Lower lobe of right lung (tissue), 2 donors: ENCODE measurements at regions not wholly inside any gene's neighbourhood (a gene's known extent, or its start where the extent isn't known, plus 50 kb on each side); places are given as distances from the start of the nearest gene placed in this dataset.
"Not testable (repeated sequence)": the region's sequence is repeated elsewhere in the genome, so short reads cannot be mapped to it uniquely, and the experiment has no call there.

Experiments
- ATAC-seq, 2 donors: fragments of 200-7000 bp; cut with Tn5 transposase; one replicate each; pipeline ENCODE4 v1.9.1; 2020 to 2022; ENCODE audit warnings: mild to moderate bottlenecking in 2 of 2, moderate library complexity in 2 of 2
- DNase-seq: peaks from one replicate; pipeline ENCODE4 v3.0.0-alpha.2; 2020
- H3K27ac ChIP-seq: fragments of 200-600 bp; one replicate; pipeline ENCODE4 v1.8.0; 2022
- H3K27me3 ChIP-seq: fragments of 200-600 bp; one replicate; pipeline ENCODE4 v1.8.0; 2022; ENCODE audit warnings: low read depth
- H3K36me3 ChIP-seq: fragments of 200-600 bp; one replicate; pipeline ENCODE4 v1.8.0; 2022; ENCODE audit warnings: mild to moderate bottlenecking
- H3K4me1 ChIP-seq: fragments of 200-600 bp; one replicate; pipeline ENCODE4 v1.8.0; 2022
- H3K4me3 ChIP-seq: fragments of 200-600 bp; one replicate; pipeline ENCODE4 v1.8.0; 2022; ENCODE audit warnings: mild to moderate bottlenecking
- H3K9me3 ChIP-seq: fragments of 200-600 bp; one replicate; pipeline ENCODE4 v1.8.0; 2022
- CTCF ChIP-seq: fragments of 200-600 bp; IDR thresholded peaks from one replicate; pipeline ENCODE4 v1.8.0; 2022; ENCODE audit warnings: antibody characterized with exemption, mild to moderate bottlenecking
- intact Hi-C: fragments of 100-400 bp; cut with DNase I; formaldehyde crosslinking; loops from one replicate; pipeline ENCODE4 v1.11.0; 2022
- donor health status: DM: no; HTN: yes; CAD: no; lungs with severe emphysema.

DNA sequence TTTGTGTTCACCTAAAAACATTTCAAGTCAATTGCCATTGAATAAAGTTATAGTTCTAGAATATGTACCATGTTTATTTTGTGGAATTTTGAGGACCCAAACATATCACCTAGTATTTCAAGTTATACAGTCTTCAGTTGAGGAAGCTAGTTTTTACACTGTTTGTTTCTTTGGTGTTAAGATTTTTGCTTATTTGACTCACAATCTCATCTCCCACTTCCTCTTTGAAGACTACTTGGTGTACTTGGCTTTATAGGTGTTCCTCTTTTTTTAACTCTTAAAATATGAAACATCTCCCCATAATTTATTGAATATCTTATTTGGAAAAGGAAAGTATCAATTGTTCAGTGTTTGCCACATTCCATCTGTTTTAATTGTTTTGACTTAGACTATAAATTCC lies 675.4 kb downstream of the RAPGEF2 start:
- H3K9me3 ChIP-seq: no peaks in the 10 kb centered on the region
- H3K4me3 ChIP-seq: no peak overlapping the region
- H3K4me1 ChIP-seq: no peaks in the 10 kb centered on the region
- intact Hi-C loops: no loop called here
- DNase-seq: no peak
- H3K36me3 ChIP-seq: no peaks in the 10 kb centered on the region
- TF ChIP-seq CTCF: no peak
- ATAC-seq: no peak
- H3K27ac ChIP-seq: no peak overlapping the region
- no peaks in the 10 kb centered on the region for H3K27me3 ChIP-seq

- Histone ChIP-seq H3K4me3 (no peak overlapping the region), H3K27ac (no peak overlapping the region), H3K27me3 (no peaks in the 10 kb centered on the region), H3K4me1 (no peaks in the 10 kb centered on the region), H3K9me3 (no peaks in the 10 kb centered on the region), H3K36me3 (no peaks in the 10 kb centered on the region)
- no peak for TF ChIP-seq CTCF
- DNase-seq (no peak), ATAC-seq (no peak)
- intact Hi-C loops: no loop called here
These were observed 676.8 kb downstream of the RAPGEF2 start for GRCh38 chr4:159779716-159780115.

DNA sequence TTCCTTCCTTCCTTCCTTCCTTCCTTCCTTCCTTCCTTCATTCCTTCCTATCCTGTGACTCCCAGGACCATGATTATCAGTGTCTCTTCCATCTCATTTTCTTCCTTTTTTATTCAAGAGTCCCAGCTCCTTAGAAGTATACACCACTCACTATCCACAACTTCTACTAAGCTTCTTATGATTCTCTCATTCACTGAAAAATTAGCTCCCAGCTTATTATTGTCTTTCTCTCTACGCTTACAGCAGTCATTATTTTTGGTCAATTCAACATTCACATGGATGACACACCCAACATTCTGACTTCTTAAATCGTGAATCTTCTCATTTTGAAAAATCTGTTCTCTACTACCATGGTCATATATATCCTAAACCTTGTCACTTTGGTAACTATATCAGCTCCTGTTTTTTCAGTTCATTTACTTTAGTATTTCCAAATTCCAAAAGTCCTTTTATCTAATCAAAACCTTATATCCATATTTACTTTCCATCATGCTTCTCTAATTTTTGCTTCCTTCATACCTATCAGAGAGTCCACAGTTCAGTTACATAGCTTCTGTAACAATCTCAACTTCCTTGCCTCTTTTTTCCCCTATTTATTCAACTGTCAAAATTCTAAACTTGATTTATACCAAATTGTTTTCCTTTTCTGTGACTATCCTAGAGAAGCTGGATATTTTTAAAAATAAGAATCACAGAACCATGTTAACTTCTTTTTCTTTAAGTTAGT lies 677.5 kb downstream of the RAPGEF2 start:
- Histone ChIP-seq H3K27me3 (no peaks in the 10 kb centered on the region), H3K36me3 (no peaks in the 10 kb centered on the region), H3K27ac (no peak overlapping the region), H3K4me1 (no peaks in the 10 kb centered on the region), H3K4me3 (no peak overlapping the region), H3K9me3 (no peaks in the 10 kb centered on the region)
- no peak for DNase-seq
- intact Hi-C loops: no loop called here
- no peak for TF ChIP-seq CTCF
- ATAC-seq: no peak

- Histone ChIP-seq H3K27ac (no peak overlapping the region), H3K9me3 (no peaks in the 10 kb centered on the region), H3K36me3 (no peaks in the 10 kb centered on the region), H3K4me3 (no peak overlapping the region), H3K27me3 (no peaks in the 10 kb centered on the region), H3K4me1 (no peaks in the 10 kb centered on the region)
- DNase-seq: no peak
- no peak for ATAC-seq
- TF ChIP-seq CTCF: no peak
- intact Hi-C loops: no loop called here
These were observed 685.0 kb downstream of the RAPGEF2 start for GRCh38 chr4:159787901-159788300.

- Histone ChIP-seq H3K4me3 (no peak overlapping the region), H3K4me1 (no peaks in the 10 kb centered on the region), H3K36me3 (no peaks in the 10 kb centered on the region), H3K9me3 (no peaks in the 10 kb centered on the region), H3K27ac (no peak overlapping the region), H3K27me3 (no peaks in the 10 kb centered on the region)
- no peak for TF ChIP-seq CTCF
- ATAC-seq: no peak
- no peak for DNase-seq
- intact Hi-C loops: no loop called here
These were observed 688.5 kb downstream of the RAPGEF2 start for GRCh38 chr4:159791334-159791733.

DNA sequence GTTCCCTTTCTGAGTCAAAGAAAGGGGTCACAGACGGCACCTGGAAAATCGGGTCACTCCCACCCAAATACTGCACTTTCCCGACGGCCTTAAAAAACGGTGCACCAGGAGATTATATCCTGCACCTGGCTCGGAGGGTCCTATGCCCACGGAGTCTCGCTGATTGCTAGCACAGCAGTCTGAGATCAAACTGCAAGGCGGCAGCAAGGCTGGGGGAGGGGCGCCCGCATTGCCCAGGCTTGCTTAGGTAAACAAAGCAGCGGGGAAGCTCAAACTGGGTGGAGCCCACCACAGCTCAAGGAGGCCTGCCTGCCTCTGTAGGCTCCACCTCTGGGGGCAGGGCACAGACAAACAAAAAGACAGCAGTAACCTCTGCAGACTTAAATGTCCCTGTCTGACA lies 701.7 kb downstream of the RAPGEF2 start:
- intact Hi-C loops, H3K27me3 ChIP-seq, H3K27ac ChIP-seq, H3K36me3 ChIP-seq, H3K4me3 ChIP-seq, H3K4me1 ChIP-seq, H3K9me3 ChIP-seq, DNase-seq, ATAC-seq: not testable (repeated sequence)
